IMR-90 (cell line): ENCODE measurements at regions not wholly inside any gene's neighbourhood (a gene's known extent, or its start where the extent isn't known, plus 50 kb on each side); places are given as distances from the start of the nearest gene placed in this dataset.
A peak's percentile ranks its signal among the peaks of the same experiment; 100 is the strongest.

ENCODE experiments used
- ATAC-seq: fragments of 200-7000 bp; cut with Tn5 transposase; 2 replicates; pipeline ENCODE4 v1.9.1; 2020; ENCODE audit warnings: low read depth, mild to moderate bottlenecking, moderate library complexity
- BruUV-seq: library from RNA; stranded (reverse); fragments of 400-500 nt; replicated peaks from 2 replicates; lab custom pipeline; 2021; lab: Mats Ljungman, UMichigan
- CTCF ChIA-PET: fragments of 300-600 bp; formaldehyde crosslinking; extraction: SDS; loops from one replicate; lab custom pipeline; 2021; ENCODE audit warnings: antibody characterized with exemption; lab: Yijun Ruan, JAX
- POLR2A ChIA-PET: fragments of 300-600 bp; sonication (Branson Sonifier 250); formaldehyde crosslinking; loops from one replicate; lab custom pipeline; 2022; ENCODE audit warnings: antibody characterized with exemption; ENCODE audit not compliant: unreplicated experiment; lab: Charles Lee
- DNase-seq: peaks from one replicate; pipeline ENCODE4 v3.0.0; 2013
- H2AFZ ChIP-seq: replicated peaks from 2 replicates; pipeline ENCODE3; 2013; ENCODE audit warnings: low read length, mild to moderate bottlenecking; ENCODE audit not compliant: poor library complexity
- H2AK5ac ChIP-seq: 2 replicates; pipeline ENCODE4 v1.6.1; 2013; ENCODE audit warnings: low read depth, low read length, inconsistent platforms
- H2AK9ac ChIP-seq: replicated peaks from 2 replicates; pipeline ENCODE3; 2013; ENCODE audit warnings: mild to moderate bottlenecking, low read depth, low read length, moderate library complexity; ENCODE audit not compliant: poor library complexity
- H2BK120ac ChIP-seq: 2 replicates; pipeline ENCODE4 v1.6.1; 2013; ENCODE audit warnings: low read depth, low read length, inconsistent platforms
- H2BK15ac ChIP-seq: 3 replicates; pipeline ENCODE4 v1.6.1; 2013; ENCODE audit warnings: low read depth, low read length, inconsistent platforms
- H2BK20ac ChIP-seq: 2 replicates; pipeline ENCODE4 v1.6.1; 2013; ENCODE audit warnings: low read depth, mild to moderate bottlenecking, inconsistent platforms, low read length, moderate library complexity
- H2BK5ac ChIP-seq: 2 replicates; pipeline ENCODE4 v1.6.1; 2013; ENCODE audit warnings: mild to moderate bottlenecking, low read depth, low read length, inconsistent platforms; ENCODE audit not compliant: poor library complexity, severe bottlenecking
- H3K14ac ChIP-seq: replicated peaks from 2 replicates; pipeline ENCODE4 v1.6.1; 2013; ENCODE audit warnings: low read depth, low read length, inconsistent platforms
- H3K18ac ChIP-seq: 2 replicates; pipeline ENCODE4 v1.6.1; 2013; ENCODE audit warnings: low read depth, low read length, control low read depth
- H3K23ac ChIP-seq: 2 replicates; pipeline ENCODE4 v1.6.1; 2013; ENCODE audit warnings: low read depth, low read length, inconsistent platforms
- H3K27ac ChIP-seq: 2 replicates; pipeline ENCODE4 v1.5.1; 2013; ENCODE audit warnings: mild to moderate bottlenecking, control low read depth, low read length; ENCODE audit not compliant: insufficient read depth
- H3K27me3 ChIP-seq: 2 replicates; pipeline ENCODE4 v1.6.1; 2013; ENCODE audit warnings: low read length; ENCODE audit not compliant: control insufficient read depth, insufficient read depth
- H3K36me3 ChIP-seq: 2 replicates; pipeline ENCODE4 v1.6.1; 2013; ENCODE audit warnings: low read length, mixed read lengths; ENCODE audit not compliant: control insufficient read depth, insufficient read depth
- H3K4ac ChIP-seq: 2 replicates; pipeline ENCODE4 v1.6.1; 2013; ENCODE audit warnings: low read depth, low read length, inconsistent platforms
- H3K4me1 ChIP-seq: 2 replicates; pipeline ENCODE4 v1.6.1; 2013; ENCODE audit warnings: low read length, mixed read lengths; ENCODE audit not compliant: control insufficient read depth, insufficient read depth
- H3K4me2 ChIP-seq: 2 replicates; pipeline ENCODE4 v1.6.1; 2013; ENCODE audit warnings: low read depth, mild to moderate bottlenecking, control low read depth, low read length, moderate library complexity
- H3K4me3 ChIP-seq: 2 replicates; pipeline ENCODE4 v1.5.1; 2013; ENCODE audit warnings: low read depth, mild to moderate bottlenecking, control low read depth, low read length, moderate library complexity; ENCODE audit not compliant: insufficient read depth
- H3K56ac ChIP-seq: 2 replicates; pipeline ENCODE4 v1.6.1; 2013; ENCODE audit warnings: low read length, inconsistent platforms; ENCODE audit not compliant: insufficient read depth; ENCODE audit errors: extremely low read depth
- H3K79me1 ChIP-seq, 2 experiments: 2 replicates each; pipeline ENCODE4 v1.6.1; 2013; ENCODE audit warnings: low read length in 2 of 2, inconsistent platforms in 1 of 2, low read depth in 1 of 2
- H3K9ac ChIP-seq: 2 replicates; pipeline ENCODE4 v1.6.1; 2013; ENCODE audit warnings: low read depth, low read length, control low read depth
- H3K9me1 ChIP-seq: 2 replicates; pipeline ENCODE4 v1.6.1; 2013; ENCODE audit warnings: low read length, inconsistent platforms; ENCODE audit not compliant: insufficient read depth
- H3K9me3 ChIP-seq: 2 replicates; pipeline ENCODE4 v1.6.1; 2013; ENCODE audit warnings: low read length; ENCODE audit not compliant: control insufficient read depth, insufficient read depth
- H4K20me1 ChIP-seq: 2 replicates; pipeline ENCODE4 v1.6.1; 2013; ENCODE audit warnings: low read length, inconsistent platforms; ENCODE audit not compliant: insufficient read depth
- H4K5ac ChIP-seq: 2 replicates; pipeline ENCODE4 v1.6.1; 2013; ENCODE audit warnings: mild to moderate bottlenecking, low read depth, low read length, control low read depth
- H4K8ac ChIP-seq, 2 experiments: 2 replicates each; pipeline ENCODE4 v1.6.1; 2013; ENCODE audit warnings: low read depth in 2 of 2, low read length in 2 of 2, control low read depth in 1 of 2, inconsistent platforms in 1 of 2
- H4K91ac ChIP-seq: 2 replicates; pipeline ENCODE4 v1.6.1; 2013; ENCODE audit warnings: low read depth, low read length, inconsistent platforms; ENCODE audit not compliant: insufficient read depth
- BHLHE40 ChIP-seq: fragments of 150-350 bp; IDR thresholded peaks from 2 replicates; pipeline ENCODE4 v1.6.1; 2016; ENCODE audit warnings: mild to moderate bottlenecking, low read depth, low read length
- CEBPB ChIP-seq: IDR thresholded peaks from 2 replicates; pipeline ENCODE4 v1.6.1; 2012; ENCODE audit warnings: low read depth, low read length, improper control_type of control experiment
- CHD1 ChIP-seq: IDR thresholded peaks from 2 replicates; pipeline ENCODE4 v1.6.1; 2012; ENCODE audit warnings: low read depth, low read length, improper control_type of control experiment
- MAFK ChIP-seq: IDR thresholded peaks from 2 replicates; pipeline ENCODE4 v1.6.1; 2012; ENCODE audit warnings: low read depth, low read length, improper control_type of control experiment
- MAZ ChIP-seq: IDR thresholded peaks from 2 replicates; pipeline ENCODE4 v1.6.1; 2012; ENCODE audit warnings: low read depth, mild to moderate bottlenecking, low read length, improper control_type of control experiment, moderate library complexity, borderline replicate concordance
- MXI1 ChIP-seq: IDR thresholded peaks from 2 replicates; pipeline ENCODE4 v1.6.1; 2012; ENCODE audit warnings: low read depth, mild to moderate bottlenecking, low read length, moderate library complexity, borderline replicate concordance
- NFE2L2 ChIP-seq: fragments of 150-350 bp; IDR thresholded peaks from 2 replicates; pipeline ENCODE4 v1.6.1; 2016; ENCODE audit warnings: low read depth, mild to moderate bottlenecking, low read length
- POLR2A ChIP-seq: IDR thresholded peaks from 2 replicates; pipeline ENCODE4 v1.6.1; 2012; ENCODE audit warnings: mild to moderate bottlenecking, low read depth, low read length
- RAD21 ChIP-seq: IDR thresholded peaks from 2 replicates; pipeline ENCODE4 v1.6.1; 2012; ENCODE audit warnings: low read length, improper control_type of control experiment
- RCOR1 ChIP-seq: IDR thresholded peaks from 2 replicates; pipeline ENCODE4 v1.6.1; 2012; ENCODE audit warnings: mild to moderate bottlenecking, low read length, improper control_type of control experiment; ENCODE audit not compliant: insufficient replicate concordance
- RFX5 ChIP-seq: IDR thresholded peaks from 2 replicates; pipeline ENCODE4 v1.8.0; 2012; ENCODE audit warnings: low read depth, mild to moderate bottlenecking, low read length, moderate library complexity
- SMC3 ChIP-seq: fragments of 150-350 bp; IDR thresholded peaks from 2 replicates; pipeline ENCODE4 v1.6.1; 2016; ENCODE audit warnings: low read depth, mild to moderate bottlenecking, antibody characterized with exemption, low read length, moderate library complexity
- USF2 ChIP-seq: fragments of 150-350 bp; IDR thresholded peaks from 2 replicates; pipeline ENCODE4 v1.6.1; 2017; ENCODE audit warnings: mild to moderate bottlenecking, antibody characterized with exemption, low read length, low read depth
- WGBS, 2 experiments: methylation state at CpG; one replicate each; pipeline versions ENCODE4 v1.1.5 to v1.1.7; 2013; ENCODE audit warnings: missing lambda C conversion rate in 2 of 2; ENCODE audit not compliant: insufficient read length in 1 of 2; ENCODE audit errors: extremely low coverage in 2 of 2; 5-methylcytosine and 5-hydroxymethylcytosine counted together
- dilution Hi-C: fragments of 300-500 bp; cut with HindIII; formaldehyde crosslinking; loops from one replicate; pipeline ENCODE4 v1.14.3; 2018; ENCODE audit warnings: low sequenced_read_pairs; ENCODE audit not compliant: unreplicated experiment
- in situ Hi-C: fragments of 300-500 bp; cut with MboI; formaldehyde crosslinking; loops from 3 replicates; pipeline ENCODE4 v1.14.3; 2019; ENCODE audit warnings: low sequenced_read_pairs, inconsistent platforms, mixed read lengths
- intact Hi-C: fragments of 100-400 bp; cut with micrococcal nuclease; formaldehyde crosslinking; loops from 2 replicates; pipeline ENCODE4 v1.10.0; 2022
- TF ChIP-seq, protein P1 (sequence below): conservative IDR thresholded peaks from 2 replicates; pipeline ENCODE4 v1.5.1; 2012; ENCODE audit warnings: mild to moderate bottlenecking, low read depth, low read length, improper control_type of control experiment
- TF ChIP-seq, protein P2 (sequence below): fragments of 150-350 bp; IDR thresholded peaks from 2 replicates; pipeline ENCODE4 v1.6.1; 2016; ENCODE audit warnings: low read depth, mild to moderate bottlenecking, low read length, moderate library complexity, borderline replicate concordance

DNA sequence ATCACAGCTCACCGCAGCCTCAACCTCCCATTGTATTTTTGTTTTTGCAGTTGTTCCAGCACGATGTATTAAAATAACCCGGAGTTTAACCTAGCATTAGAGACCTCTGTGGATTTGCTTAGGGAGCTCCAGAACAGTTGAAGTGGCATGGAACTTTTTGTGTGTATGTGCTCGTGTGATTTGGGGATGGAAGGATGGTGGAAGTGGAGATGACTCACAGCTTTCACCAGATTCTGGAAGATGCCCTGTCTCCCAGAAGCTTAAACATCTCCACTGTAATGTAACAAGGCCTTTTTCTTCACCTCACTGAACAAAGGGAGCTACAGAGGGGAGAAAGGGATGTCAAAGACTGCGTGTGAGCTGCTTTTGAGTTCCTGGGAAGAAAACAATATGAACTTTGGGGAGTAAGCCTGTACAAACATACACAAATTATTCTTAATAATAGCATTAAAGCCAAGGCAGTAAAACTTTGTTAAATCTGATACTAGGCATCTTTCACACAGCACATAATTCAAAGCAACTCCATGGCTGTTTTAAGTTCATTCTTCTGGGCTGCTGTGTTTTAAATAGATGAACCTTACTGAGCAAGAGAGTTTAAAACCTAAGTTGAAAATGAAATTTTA lies 226.4 kb downstream of the ADAMTS15 start:
- DNase-seq (peak; percentile 49), ATAC-seq (no peak)
- H3K9me3 ChIP-seq: peaks cover 8% of the 10 kb centered on the region
- H2BK20ac ChIP-seq: peak overlapping the region; percentile 77
- no peak overlapping the region for H2BK5ac ChIP-seq
- no peak overlapping the region for H3K9ac ChIP-seq
- peak overlapping the region; percentile 42 to 59; a peak in 3 of 4 replicates for H4K8ac ChIP-seq
- H3K79me1 ChIP-seq: no peaks in the 10 kb centered on the region
- H3K4me3 ChIP-seq: no peak overlapping the region
- H3K36me3 ChIP-seq: no peaks in the 10 kb centered on the region
- no peak overlapping the region for H2AFZ ChIP-seq
- peak overlapping the region; percentile 62; the same call in 2 of the 3 replicates for H2BK15ac ChIP-seq
- intact Hi-C loops: loop anchor here (5.0 kb wide), 2 partner anchors 98 to 153 kb away; no protein-coding TSS in a partner anchor
- in situ Hi-C loops: no loop called here
- H3K23ac ChIP-seq: no peak overlapping the region
- no peak overlapping the region for H2AK9ac ChIP-seq
- peak overlapping the region; percentile 70; the same call in 1 of the 2 replicates for H4K91ac ChIP-seq
- POLR2A ChIA-PET: no interaction called here
- no peaks in the 10 kb centered on the region for H3K27me3 ChIP-seq
- WGBS, 2 experiments: no CpG with 5 or more reads among the region's 5 CpGs
- peak overlapping the region; percentile 45 for H4K5ac ChIP-seq
- H3K4me2 ChIP-seq: no peak overlapping the region
- dilution Hi-C loops: no loop called here
- peak overlapping the region; percentile 28; the same call in 1 of the 2 replicates for H2BK120ac ChIP-seq
- peak overlapping the region; percentile 5; the same call in 1 of the 2 replicates for H3K27ac ChIP-seq
- CTCF ChIA-PET: interaction anchor here (0.5 to 1.5 kb wide), 3 partner anchors 174 to 240 kb away, joined by 3 to 8 read pairs (median 3); no protein-coding TSS in a partner anchor
- H3K18ac ChIP-seq: peak overlapping the region; percentile 82; the same call in 1 of the 2 replicates
- H2AK5ac ChIP-seq: peak overlapping the region; percentile 5; the same call in 1 of the 2 replicates
- H3K4ac ChIP-seq: peak overlapping the region; percentile 18; the same call in 1 of the 2 replicates
- peaks cover 11% of the 10 kb centered on the region for H3K9me1 ChIP-seq
- H3K4me1 ChIP-seq: peaks cover 24% of the 10 kb centered on the region
- no peak overlapping the region for H3K56ac ChIP-seq
- 0 out of 2 replicates have a peak overlapping the region, but pooled peaks have one; percentile 12 for H3K14ac ChIP-seq
- no peaks in the 10 kb centered on the region for H4K20me1 ChIP-seq
- no TSS peak for BruUV-seq
- no peak for TF ChIP-seq MAZ
- no peak for TF ChIP-seq RAD21
- TF ChIP-seq MAFK: no peak
- TF ChIP-seq, protein P1, sequence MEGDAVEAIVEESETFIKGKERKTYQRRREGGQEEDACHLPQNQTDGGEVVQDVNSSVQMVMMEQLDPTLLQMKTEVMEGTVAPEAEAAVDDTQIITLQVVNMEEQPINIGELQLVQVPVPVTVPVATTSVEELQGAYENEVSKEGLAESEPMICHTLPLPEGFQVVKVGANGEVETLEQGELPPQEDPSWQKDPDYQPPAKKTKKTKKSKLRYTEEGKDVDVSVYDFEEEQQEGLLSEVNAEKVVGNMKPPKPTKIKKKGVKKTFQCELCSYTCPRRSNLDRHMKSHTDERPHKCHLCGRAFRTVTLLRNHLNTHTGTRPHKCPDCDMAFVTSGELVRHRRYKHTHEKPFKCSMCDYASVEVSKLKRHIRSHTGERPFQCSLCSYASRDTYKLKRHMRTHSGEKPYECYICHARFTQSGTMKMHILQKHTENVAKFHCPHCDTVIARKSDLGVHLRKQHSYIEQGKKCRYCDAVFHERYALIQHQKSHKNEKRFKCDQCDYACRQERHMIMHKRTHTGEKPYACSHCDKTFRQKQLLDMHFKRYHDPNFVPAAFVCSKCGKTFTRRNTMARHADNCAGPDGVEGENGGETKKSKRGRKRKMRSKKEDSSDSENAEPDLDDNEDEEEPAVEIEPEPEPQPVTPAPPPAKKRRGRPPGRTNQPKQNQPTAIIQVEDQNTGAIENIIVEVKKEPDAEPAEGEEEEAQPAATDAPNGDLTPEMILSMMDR: no peak
- no peak for TF ChIP-seq BHLHE40
- TF ChIP-seq SMC3: no peak
- TF ChIP-seq CHD1: no peak
- TF ChIP-seq RFX5: no peak
- TF ChIP-seq, protein P2, sequence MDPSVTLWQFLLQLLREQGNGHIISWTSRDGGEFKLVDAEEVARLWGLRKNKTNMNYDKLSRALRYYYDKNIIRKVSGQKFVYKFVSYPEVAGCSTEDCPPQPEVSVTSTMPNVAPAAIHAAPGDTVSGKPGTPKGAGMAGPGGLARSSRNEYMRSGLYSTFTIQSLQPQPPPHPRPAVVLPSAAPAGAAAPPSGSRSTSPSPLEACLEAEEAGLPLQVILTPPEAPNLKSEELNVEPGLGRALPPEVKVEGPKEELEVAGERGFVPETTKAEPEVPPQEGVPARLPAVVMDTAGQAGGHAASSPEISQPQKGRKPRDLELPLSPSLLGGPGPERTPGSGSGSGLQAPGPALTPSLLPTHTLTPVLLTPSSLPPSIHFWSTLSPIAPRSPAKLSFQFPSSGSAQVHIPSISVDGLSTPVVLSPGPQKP: no peak
- TF ChIP-seq POLR2A: no peak
- TF ChIP-seq NFE2L2: no peak
- no peak for TF ChIP-seq USF2
- TF ChIP-seq RCOR1: no peak
- TF ChIP-seq MXI1: no peak
- no peak for TF ChIP-seq CEBPB
